BLaER1 treated with 17β-estradiol and CSF1 and Interleukin-3, amounts not matched to agents 10 nM and 100 nM (cell line): ENCODE measurements at regions not wholly inside any gene's neighbourhood (a gene's known extent, or its start where the extent isn't known, plus 50 kb on each side); places are given as distances from the start of the nearest gene placed in this dataset.

Experiments used
- H3K27ac ChIP-seq, 11 experiments: shearing (Covaris generic); formaldehyde crosslinking; 2 replicates each; pipeline ENCODE4 v1.8.1; 2022
- H3K27me3 ChIP-seq, 11 experiments: shearing (Covaris generic); formaldehyde crosslinking; 2 replicates each; pipeline ENCODE4 v1.8.1; 2022
- H3K36me3 ChIP-seq, 11 experiments: shearing (Covaris generic); formaldehyde crosslinking; 2 replicates each; pipeline ENCODE4 v1.8.1; 2022
- H3K4me1 ChIP-seq, 10 experiments: shearing (Covaris generic); formaldehyde crosslinking; 2 replicates each; pipeline ENCODE4 v1.8.1; 2022
- H3K4me2 ChIP-seq, 11 experiments: shearing (Covaris generic); formaldehyde crosslinking; 2 replicates each; pipeline ENCODE4 v1.8.1; 2022
- H3K4me3 ChIP-seq, 10 experiments: shearing (Covaris generic); formaldehyde crosslinking; 2 replicates each; pipeline ENCODE4 v1.8.1; 2022
- H3K9ac ChIP-seq, 11 experiments: shearing (Covaris generic); formaldehyde crosslinking; 2 replicates each; pipeline ENCODE4 v1.8.1; 2022
- H3K9me3 ChIP-seq, 11 experiments: shearing (Covaris generic); formaldehyde crosslinking; replicated peaks in 1 of 11; 2 replicates each; pipeline ENCODE4 v1.8.1; 2022
- H4K20me1 ChIP-seq, 11 experiments: shearing (Covaris generic); formaldehyde crosslinking; 2 replicates each; pipeline ENCODE4 v1.8.1; 2022
- Cebpa-rat ChIP-seq, 11 experiments: shearing (Covaris generic); IDR thresholded peaks; 2 replicates each; pipeline ENCODE4 v1.8.1; 2022

- H4K20me1 ChIP-seq: no peaks in the 10 kb centered on the region
- peaks cover 6 to 15% (median 12%) of the 10 kb centered on the region in 11 experiments; a peak in 19 of 22 replicates for H3K9me3 ChIP-seq
- H3K4me3 ChIP-seq: no peak overlapping the region
- H3K27ac ChIP-seq: no peak overlapping the region
- H3K4me2 ChIP-seq: no peak overlapping the region
- TF ChIP-seq Cebpa-rat (IDR thresholded peaks at IDR 0.05): no peak
- H3K36me3 ChIP-seq: no peaks in the 10 kb centered on the region
- H3K27me3 ChIP-seq: no peaks in the 10 kb centered on the region
- no peak overlapping the region for H3K9ac ChIP-seq
- H3K4me1 ChIP-seq: peaks cover 0 to 5% (median 0%) of the 10 kb centered on the region in 10 experiments; a peak in 2 of 20 replicates
Observed at GRCh38 chr6:8908638-8909037, 473.3 kb upstream of the SLC35B3 start.

- Histone ChIP-seq H3K36me3 (no peaks in the 10 kb centered on the region), H3K9ac (no peak overlapping the region), H3K4me1 (peaks cover 0 to 5% (median 0%) of the 10 kb centered on the region in 10 experiments; a peak in 2 of 20 replicates), H3K9me3 (0 out of 22 replicates have a peak, but pooled peaks cover 0 to 2% (median 0%) of the 10 kb centered on the region in 11 experiments), H3K4me2 (no peak overlapping the region), H3K27me3 (no peaks in the 10 kb centered on the region), H4K20me1 (no peaks in the 10 kb centered on the region), H3K4me3 (no peak overlapping the region), H3K27ac (no peak overlapping the region)
- TF ChIP-seq Cebpa-rat (IDR thresholded peaks at IDR 0.05): no peak
Observed at GRCh38 chr6:8906699-8907098, 471.4 kb upstream of the SLC35B3 start.

- Histone ChIP-seq H3K27me3 (no peaks in the 10 kb centered on the region), H3K9me3 (no peaks in the 10 kb centered on the region), H3K36me3 (no peaks in the 10 kb centered on the region), H3K4me3 (no peak overlapping the region), H4K20me1 (no peaks in the 10 kb centered on the region), H3K4me2 (peak overlapping the region in 1 of 11 experiments; percentile 17; a peak in 1 of 22 replicates), H3K4me1 (peaks cover 0 to 5% (median 0%) of the 10 kb centered on the region in 10 experiments; a peak in 2 of 20 replicates), H3K9ac (no peak overlapping the region), H3K27ac (no peak overlapping the region)
- no peak for TF ChIP-seq Cebpa-rat (IDR thresholded peaks at IDR 0.05)
Observed at GRCh38 chr6:8905757-8906156, 470.4 kb upstream of the SLC35B3 start.

- peaks cover 0 to 5% (median 0%) of the 10 kb centered on the region in 10 experiments; a peak in 2 of 20 replicates for H3K4me1 ChIP-seq
- no peak overlapping the region for H3K4me3 ChIP-seq
- H3K27me3 ChIP-seq: no peaks in the 10 kb centered on the region
- H3K9ac ChIP-seq: no peak overlapping the region
- no peak overlapping the region for H3K4me2 ChIP-seq
- H4K20me1 ChIP-seq: no peaks in the 10 kb centered on the region
- H3K36me3 ChIP-seq: no peaks in the 10 kb centered on the region
- no peak overlapping the region for H3K27ac ChIP-seq
- H3K9me3 ChIP-seq: no peaks in the 10 kb centered on the region
- TF ChIP-seq Cebpa-rat (IDR thresholded peaks at IDR 0.05): no peak
Observed at GRCh38 chr6:8904754-8905153, 469.4 kb upstream of the SLC35B3 start.

GRCh38 chr6:8900056-8900455 lies 464.7 kb upstream of the SLC35B3 start:
- peaks cover 0 to 5% (median 0%) of the 10 kb centered on the region in 10 experiments; a peak in 3 of 20 replicates for H3K4me1 ChIP-seq
- no peaks in the 10 kb centered on the region for H4K20me1 ChIP-seq
- H3K27ac ChIP-seq: no peak overlapping the region
- no peak overlapping the region for H3K4me3 ChIP-seq
- H3K27me3 ChIP-seq: no peaks in the 10 kb centered on the region
- no peak for TF ChIP-seq Cebpa-rat (IDR thresholded peaks at IDR 0.05)
- no peaks in the 10 kb centered on the region for H3K36me3 ChIP-seq
- H3K4me2 ChIP-seq: no peak overlapping the region
- H3K9me3 ChIP-seq: no peaks in the 10 kb centered on the region
- H3K9ac ChIP-seq: no peak overlapping the region

- H3K27ac ChIP-seq: no peak overlapping the region
Observed at GRCh38 chr6:8889514-8889913, 454.2 kb upstream of the SLC35B3 start.

GRCh38 chr6:8888468-8888867 lies 453.1 kb upstream of the SLC35B3 start:
- TF ChIP-seq Cebpa-rat (IDR thresholded peaks at IDR 0.05): no peak
- Histone ChIP-seq H3K36me3 (no peaks in the 10 kb centered on the region), H3K4me1 (peaks cover 0 to 12% (median 0%) of the 10 kb centered on the region in 10 experiments; a peak in 3 of 20 replicates), H3K9me3 (no peaks in the 10 kb centered on the region), H3K9ac (no peak overlapping the region), H3K4me3 (no peak overlapping the region), H3K4me2 (no peak overlapping the region), H3K27ac (no peak overlapping the region), H3K27me3 (no peaks in the 10 kb centered on the region), H4K20me1 (no peaks in the 10 kb centered on the region)

More at GRCh38 chr6:8889514-8889913, 454.2 kb upstream of the SLC35B3 start:
- Histone ChIP-seq H3K4me1 (peaks cover 0 to 4% (median 0%) of the 10 kb centered on the region in 10 experiments; a peak in 2 of 20 replicates), H3K27me3 (no peaks in the 10 kb centered on the region), H4K20me1 (no peaks in the 10 kb centered on the region), H3K36me3 (no peaks in the 10 kb centered on the region), H3K4me3 (no peak overlapping the region), H3K9me3 (no peaks in the 10 kb centered on the region), H3K4me2 (no peak overlapping the region), H3K9ac (no peak overlapping the region)
- no peak for TF ChIP-seq Cebpa-rat (IDR thresholded peaks at IDR 0.05)

GRCh38 chr6:8881663-8882062 lies 446.3 kb upstream of the SLC35B3 start:
- peak overlapping the region in 1 of 11 experiments; percentile 4; a peak in 1 of 22 replicates for H3K27ac ChIP-seq
- no peaks in the 10 kb centered on the region for H3K27me3 ChIP-seq
- H3K4me1 ChIP-seq: peaks cover 0 to 27% (median 9%) of the 10 kb centered on the region in 10 experiments; a peak in 10 of 20 replicates
- TF ChIP-seq Cebpa-rat (IDR thresholded peaks at IDR 0.05): peak in 1 of 11 experiments; percentile 56; a peak in 1 of 22 replicates
- peak overlapping the region in 6 of 11 experiments; percentile 16 to 36 (median 28); a peak in 8 of 22 replicates for H3K4me2 ChIP-seq
- H3K9ac ChIP-seq: no peak overlapping the region
- H3K4me3 ChIP-seq: no peak overlapping the region
- H3K36me3 ChIP-seq: no peaks in the 10 kb centered on the region
- H4K20me1 ChIP-seq: no peaks in the 10 kb centered on the region
- H3K9me3 ChIP-seq: no peaks in the 10 kb centered on the region

GRCh38 chr6:8879334-8879733 lies 444.0 kb upstream of the SLC35B3 start:
- Histone ChIP-seq H3K36me3 (no peaks in the 10 kb centered on the region), H3K9me3 (no peaks in the 10 kb centered on the region), H3K27ac (no peak overlapping the region), H3K4me3 (no peak overlapping the region), H3K4me2 (no peak overlapping the region; a peak in 1 of 22 replicates), H3K27me3 (no peaks in the 10 kb centered on the region), H3K9ac (no peak overlapping the region), H3K4me1 (peaks cover 0 to 22% (median 9%) of the 10 kb centered on the region in 10 experiments; a peak in 10 of 20 replicates), H4K20me1 (no peaks in the 10 kb centered on the region)
- no peak for TF ChIP-seq Cebpa-rat (IDR thresholded peaks at IDR 0.05)

- Histone ChIP-seq H3K27me3 (no peaks in the 10 kb centered on the region), H3K36me3 (no peaks in the 10 kb centered on the region), H3K4me2 (no peak overlapping the region), H3K4me3 (no peak overlapping the region), H4K20me1 (no peaks in the 10 kb centered on the region), H3K9ac (no peak overlapping the region), H3K4me1 (peaks cover 0 to under 1% (median 0%) of the 10 kb centered on the region in 10 experiments; a peak in 1 of 20 replicates), H3K9me3 (no peaks in the 10 kb centered on the region), H3K27ac (no peak overlapping the region)
- TF ChIP-seq Cebpa-rat (IDR thresholded peaks at IDR 0.05): no peak
Observed at GRCh38 chr6:8875986-8876385, 440.6 kb upstream of the SLC35B3 start.
